ENCODE measurements at regions not wholly inside any gene's neighbourhood (a gene's known extent, or its start where the extent isn't known, plus 50 kb on each side); places are given as distances from the start of the nearest gene placed in this dataset.
"Not testable (repeated sequence)": the region's sequence is repeated elsewhere in the genome, so short reads cannot be mapped to it uniquely, and the experiment has no call there.

DNA sequence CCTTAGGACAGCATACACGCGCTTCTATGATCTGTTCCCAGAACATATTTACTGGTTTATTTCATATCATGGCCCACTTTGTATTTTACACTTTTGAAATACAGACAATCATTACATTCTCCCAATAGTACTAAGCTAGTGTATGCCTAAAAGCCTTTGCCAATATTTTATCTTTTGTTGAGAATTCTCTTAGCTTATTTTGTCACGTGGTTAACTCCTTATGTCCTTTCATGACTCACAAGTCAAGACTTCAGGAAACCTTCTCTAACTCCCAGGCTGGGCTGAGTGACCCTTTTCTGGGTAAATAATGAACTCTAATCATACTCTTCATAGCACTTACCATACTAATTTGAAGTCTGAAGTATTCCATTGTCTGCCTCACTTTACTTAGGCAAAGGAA, 444.8 kb downstream of the ZNF33B start:
- DNase-seq (ENCODE audit: low read depth in 2 of 3, low spot score in 1 of 3) = not testable (repeated sequence)

DNA sequence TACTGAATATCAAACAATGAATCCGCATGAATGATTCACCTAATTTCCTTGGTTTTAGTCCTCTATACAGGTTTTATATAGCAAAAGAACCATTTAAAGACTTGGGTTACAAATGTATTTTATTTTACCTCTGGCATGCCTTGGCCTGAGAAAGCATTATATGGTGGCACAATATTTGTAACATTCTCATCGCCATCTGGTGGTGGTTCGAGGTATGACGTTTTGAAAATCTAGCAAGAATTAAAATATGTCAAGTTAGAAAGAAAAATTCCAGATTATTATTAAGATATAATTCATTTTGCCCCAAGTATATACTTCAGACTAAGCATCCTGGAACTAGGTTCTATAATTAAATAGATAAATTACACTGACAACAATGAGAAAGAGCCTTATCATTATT, 445.9 kb downstream of the ZNF33B start:
- peak in 1 of 3 donors; percentile 36 for DNase-seq (ENCODE audit: low read depth in 2 of 3, low spot score in 1 of 3)

DNA sequence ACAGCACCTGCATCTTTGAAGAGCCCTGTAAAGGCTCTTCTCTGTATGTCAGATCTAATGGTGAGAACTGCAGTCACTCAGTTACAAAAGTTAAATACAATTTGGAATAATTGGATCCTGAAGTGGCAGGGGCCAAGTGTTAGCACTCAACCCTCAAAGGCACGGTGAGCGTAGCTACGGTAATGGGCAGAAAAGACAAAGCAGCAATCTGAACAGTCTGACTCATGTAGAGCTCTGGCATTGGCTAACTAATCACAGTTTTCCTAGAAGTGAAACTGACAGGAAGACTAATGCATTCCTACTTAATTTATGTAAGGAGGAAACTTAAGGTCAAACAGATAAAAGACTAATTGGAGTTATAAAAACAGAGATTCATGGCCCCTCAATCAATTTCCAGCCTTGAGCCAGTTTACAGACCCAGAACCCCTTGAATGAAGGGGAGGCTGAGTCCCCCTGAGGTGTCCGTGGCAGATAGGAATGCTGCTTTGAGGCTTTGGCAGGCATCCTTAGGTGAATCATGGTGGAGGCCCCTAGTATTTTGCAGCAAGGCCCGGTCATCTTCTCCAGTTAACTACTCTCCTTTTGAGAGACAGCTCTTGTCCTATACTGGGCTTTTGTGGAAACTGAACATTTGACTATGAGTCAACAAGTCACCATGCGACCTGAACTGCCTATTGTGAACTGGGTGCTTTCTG, 450.7 kb downstream of the ZNF33B start:
- not testable (repeated sequence) for DNase-seq (ENCODE audit: low read depth in 2 of 3, low spot score in 1 of 3)

DNA sequence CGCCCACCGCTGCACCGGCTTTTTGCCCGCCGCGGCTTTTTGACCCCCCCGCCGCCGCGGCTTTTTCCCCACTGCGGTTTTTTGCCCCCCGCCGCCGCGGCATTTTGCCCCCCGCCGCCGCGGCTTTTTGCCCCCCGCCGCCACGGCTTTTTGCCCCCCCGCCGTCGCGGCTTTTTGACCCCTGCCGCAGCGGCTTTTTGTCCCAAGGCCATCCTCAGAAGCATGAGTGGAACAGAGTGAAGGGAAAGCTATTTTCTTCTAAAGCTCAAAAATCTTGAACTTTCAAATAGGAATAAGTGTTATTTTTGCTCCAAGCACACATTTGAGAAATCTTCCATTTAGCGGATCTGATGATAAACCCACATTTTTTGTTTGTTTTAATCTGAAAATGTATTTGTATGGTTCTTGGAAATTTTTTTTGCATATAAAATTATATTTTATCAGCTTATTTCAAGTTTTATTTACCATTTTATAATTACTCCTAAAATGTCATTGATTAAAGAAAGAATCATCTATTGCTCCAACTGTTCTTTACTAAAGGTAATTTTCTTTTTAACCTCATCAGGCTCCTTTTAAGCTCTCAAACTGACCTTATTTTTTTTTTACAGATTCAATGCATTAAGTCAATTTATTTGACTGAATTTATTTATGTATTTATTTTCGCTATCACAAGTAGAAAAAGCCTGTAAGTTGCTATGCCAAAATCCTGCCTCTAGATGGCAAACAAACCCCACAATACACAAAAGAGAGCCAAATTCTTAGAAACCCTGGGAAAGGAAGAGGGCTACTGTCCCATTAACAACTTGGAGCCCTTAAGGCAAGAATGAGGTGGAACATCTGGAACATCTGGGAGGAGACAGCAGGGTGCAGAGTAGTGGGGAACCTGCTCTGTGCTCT, 460.3 kb downstream of the ZNF33B start:
- peak in 1 of 3 donors; percentile 13 for DNase-seq (ENCODE audit: low read depth in 2 of 3, low spot score in 1 of 3)

DNA sequence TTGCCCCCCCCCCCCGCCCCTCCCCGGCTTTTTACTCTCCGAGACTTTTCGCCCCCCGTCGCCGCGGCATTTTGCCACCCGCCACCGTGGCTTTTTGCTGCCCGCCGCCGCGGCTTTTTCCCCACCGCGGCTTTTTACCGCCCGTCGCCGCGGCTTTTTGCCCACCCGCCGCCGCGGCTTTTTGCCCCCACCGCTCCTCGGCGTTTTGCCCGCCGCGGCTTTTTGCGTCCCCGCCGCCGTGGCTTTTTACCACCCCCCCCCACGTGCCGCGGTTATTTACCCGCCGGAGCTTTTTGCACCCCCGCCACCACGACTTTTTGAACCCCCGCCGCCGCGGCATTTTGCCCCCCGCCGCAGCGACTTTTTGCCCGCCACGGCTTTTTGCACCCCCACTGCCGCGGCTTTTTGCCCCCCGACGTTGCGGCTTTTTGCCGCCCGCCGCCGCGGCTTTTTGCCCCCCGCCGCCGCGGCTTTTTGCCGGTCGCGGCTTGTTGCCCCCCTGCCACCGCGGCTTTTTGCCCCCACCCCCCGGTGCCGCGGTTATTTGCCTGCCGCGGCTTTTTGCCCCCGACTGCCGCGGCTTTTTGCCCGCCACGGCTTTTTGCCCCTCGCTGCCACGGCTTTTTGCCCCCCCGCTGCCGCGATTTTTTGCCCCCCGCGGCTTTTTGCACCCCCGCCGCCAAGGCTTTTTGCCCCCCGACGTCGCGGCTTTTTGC, 461.1 kb downstream of the ZNF33B start:
- no peak for DNase-seq (ENCODE audit: low read depth in 2 of 3, low spot score in 1 of 3)

DNA sequence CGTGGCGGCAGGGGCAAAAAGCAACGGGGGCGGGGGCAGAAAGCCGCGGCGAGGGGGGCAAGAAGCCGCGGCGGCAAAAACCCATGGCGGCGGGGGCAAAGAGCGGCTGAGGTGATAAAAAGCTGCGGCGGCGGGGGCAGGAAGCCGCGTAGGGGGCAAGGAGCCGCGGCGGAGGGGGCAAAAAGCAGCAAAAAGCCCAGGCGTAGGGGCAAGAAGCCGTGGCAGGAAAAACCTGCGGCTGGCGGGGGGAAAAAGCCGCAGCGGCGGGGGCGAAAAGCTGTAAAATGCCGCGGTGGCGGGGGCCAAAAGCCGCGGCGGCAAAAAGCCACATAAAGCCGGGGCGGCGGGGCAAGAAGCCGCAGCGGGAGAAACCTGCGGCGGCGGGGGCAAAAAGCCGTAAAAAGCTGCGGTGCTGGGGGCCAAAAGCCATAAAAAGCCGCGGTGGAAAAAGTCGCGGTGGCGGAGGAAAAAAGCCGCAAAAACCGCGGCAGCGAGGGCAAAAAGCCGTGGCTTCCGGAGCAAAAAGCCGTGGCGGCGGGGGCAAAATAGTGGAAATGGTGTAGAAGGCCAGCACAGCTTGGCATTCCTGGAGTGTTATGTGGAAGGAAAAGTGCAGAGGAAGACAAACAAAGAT, 487.8 kb downstream of the ZNF33B start:
- DNase-seq (ENCODE audit: low read depth in 2 of 3, low spot score in 1 of 3) = no peak

DNA sequence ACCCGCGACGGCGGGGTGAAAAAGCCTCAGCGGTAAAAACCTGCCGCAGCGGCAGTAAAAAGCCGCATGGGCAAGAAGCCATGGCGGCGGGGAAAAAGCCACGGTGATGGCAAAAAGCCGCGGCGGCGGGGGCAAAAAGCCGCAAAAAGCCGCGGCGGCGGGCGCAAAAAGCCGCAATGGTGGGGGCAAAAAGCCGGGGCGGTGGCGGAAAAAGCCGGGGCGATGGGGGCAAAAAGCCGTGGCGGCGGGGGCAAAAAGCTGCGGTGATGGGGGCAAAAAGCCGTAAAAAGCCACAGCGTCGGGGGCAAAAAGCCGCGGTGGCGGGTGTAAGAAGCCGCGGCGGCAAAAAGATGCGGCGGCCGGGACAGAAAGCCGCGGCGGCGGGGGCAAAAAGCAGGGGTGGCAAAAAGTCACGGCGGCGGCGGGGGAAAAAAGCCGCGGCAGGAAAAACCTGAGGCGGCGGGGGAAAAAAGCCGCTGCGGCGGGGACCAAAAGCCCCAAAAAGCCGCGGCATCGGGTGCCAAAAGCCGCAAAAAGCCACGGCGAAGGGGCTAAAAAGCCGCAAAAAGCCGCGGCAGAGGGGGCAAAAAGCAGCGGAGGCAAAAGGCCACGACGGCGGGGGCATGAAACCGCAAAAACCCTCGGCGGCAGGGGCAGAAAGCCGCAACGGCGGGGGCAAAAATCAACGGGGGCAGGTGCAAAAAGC, 488.5 kb downstream of the ZNF33B start:
- no peak for DNase-seq (ENCODE audit: low read depth in 2 of 3, low spot score in 1 of 3)

DNA sequence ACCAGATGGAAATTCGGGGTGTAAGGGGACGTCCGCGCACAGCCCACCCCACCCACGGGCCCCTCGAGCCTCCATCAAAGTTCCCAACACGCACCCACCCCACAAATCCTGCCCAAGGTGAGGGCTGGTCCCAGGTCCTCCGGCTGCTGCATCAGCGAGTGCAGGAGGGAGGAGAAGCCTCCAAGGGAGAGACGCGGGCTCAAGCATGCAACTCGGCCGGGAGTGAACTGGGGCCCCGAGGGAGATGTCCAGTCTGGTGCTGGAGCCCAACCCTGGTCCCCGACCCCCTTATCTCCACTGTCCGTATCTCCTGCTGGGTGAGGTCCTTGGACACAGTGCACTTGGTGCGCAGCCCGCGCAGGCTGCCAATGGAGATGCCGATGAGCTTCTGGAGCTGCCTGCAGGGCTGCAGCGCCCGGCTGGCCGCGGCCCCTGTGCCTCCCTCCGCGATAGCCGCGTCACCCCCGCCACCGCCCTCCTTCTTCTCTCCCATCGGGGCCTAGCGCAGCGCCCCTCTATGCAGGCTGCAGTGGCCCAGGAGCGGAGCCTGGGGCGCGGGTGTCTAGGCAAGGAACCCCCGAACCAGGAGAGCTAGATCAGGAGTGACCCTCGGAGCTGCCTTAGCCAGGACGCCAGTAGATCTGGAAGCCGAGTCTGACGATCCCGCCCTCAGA, 489.2 kb downstream of the ZNF33B start:
- DNase-seq (ENCODE audit: low read depth in 2 of 3, low spot score in 1 of 3) = no peak

DNA sequence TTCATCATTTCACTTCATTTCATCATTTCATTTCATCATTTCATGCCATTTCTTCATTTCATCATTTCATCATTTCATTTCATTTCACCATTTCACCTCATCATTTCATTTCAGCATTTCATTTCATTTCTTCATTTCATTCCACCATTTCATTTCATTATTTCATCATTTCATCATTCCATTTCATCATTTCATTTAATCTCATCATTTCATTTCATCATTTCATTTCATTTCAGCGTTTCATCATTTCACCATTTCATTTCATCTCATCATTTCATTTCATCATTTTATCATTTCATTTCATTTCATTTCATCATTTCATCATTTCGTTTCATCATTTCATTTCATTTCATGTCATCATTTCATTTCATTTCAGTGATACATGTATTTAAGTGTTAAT, 492.2 kb downstream of the ZNF33B start:
- DNase-seq (ENCODE audit: low read depth in 2 of 3, low spot score in 1 of 3) = not testable (repeated sequence)

DNA sequence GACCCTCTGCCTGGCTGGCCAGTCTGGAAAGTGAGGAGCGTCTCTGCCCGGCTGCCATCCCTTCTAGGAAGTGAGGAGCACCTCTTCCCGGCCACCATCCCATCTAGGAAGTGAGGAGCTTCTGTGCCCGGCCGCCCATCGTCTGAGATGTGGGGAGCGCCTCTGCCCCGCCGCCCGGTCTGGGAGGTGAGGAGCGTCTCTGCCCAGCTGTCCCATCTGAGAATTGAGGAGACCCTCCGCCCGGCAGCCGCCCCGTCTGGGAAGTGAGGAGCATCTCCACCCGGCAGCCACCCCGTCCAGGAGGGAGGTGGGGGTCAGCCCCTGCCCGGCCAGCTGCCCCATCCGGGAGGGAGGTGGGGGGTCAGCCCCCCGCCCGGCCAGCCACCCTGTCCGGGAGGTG, 500.3 kb downstream of the ZNF33B start:
- DNase-seq (ENCODE audit: low read depth in 2 of 3, low spot score in 1 of 3) = not testable (repeated sequence)

DNA sequence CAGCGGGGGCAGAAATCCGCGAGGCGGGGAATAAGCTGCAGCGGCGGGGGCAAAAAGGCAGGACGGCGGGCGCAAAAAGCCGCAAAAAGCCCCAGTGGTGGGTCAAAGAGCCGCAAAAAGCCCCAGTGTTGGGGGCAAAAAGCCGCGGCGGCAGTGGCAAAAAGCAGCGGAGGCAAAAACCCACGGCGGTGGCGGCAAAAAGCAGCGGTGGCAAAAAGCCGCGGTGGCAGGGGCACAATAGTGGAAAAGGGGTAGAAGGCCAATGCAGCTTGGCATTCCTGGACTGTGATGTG, 525.3 kb downstream of the ZNF33B start:
- no peak for DNase-seq (ENCODE audit: low read depth in 2 of 3, low spot score in 1 of 3)

DNA sequence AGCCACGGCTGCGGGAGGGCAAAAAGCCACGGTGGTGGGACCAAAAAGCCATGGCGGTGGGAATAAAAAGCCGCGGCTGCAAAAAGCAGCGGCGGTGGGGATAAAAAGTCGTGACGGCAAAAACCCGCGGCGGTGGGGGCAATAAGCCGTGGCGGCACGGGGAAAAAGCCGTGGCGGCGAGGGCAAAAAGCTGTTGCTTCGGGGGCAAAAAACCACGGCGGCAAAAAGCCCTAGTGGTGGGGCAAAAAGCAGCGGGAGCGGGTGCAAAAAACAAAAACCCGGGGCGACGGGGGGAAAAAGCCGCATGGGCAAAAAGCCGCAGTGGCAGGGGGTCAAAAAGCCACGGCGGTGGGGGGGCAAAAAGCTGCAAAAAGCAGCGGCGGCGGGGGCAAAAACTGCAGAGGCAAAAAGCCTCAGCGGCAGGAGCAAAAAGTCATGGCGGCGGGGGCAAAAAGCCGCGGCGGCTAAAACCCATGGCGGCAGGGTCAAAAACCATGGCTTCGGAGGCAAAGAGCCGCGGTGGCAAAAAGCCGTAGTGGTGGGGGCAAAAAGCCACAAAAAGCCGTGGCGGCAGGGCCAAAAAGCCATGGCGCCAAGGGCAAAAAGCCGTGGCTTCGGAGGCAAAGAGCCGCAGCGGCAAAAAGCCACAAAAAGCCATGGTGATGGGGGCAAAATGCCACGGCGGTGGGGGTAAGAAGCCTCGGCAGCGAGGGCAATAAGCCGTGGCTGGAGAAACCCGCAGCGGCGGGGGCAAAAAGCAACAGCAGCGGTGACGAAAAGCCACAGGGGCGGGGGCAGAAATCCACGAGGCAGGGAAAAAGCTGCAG, 525.8 kb downstream of the ZNF33B start:
- no peak for DNase-seq (ENCODE audit: low read depth in 2 of 3, low spot score in 1 of 3)

DNA sequence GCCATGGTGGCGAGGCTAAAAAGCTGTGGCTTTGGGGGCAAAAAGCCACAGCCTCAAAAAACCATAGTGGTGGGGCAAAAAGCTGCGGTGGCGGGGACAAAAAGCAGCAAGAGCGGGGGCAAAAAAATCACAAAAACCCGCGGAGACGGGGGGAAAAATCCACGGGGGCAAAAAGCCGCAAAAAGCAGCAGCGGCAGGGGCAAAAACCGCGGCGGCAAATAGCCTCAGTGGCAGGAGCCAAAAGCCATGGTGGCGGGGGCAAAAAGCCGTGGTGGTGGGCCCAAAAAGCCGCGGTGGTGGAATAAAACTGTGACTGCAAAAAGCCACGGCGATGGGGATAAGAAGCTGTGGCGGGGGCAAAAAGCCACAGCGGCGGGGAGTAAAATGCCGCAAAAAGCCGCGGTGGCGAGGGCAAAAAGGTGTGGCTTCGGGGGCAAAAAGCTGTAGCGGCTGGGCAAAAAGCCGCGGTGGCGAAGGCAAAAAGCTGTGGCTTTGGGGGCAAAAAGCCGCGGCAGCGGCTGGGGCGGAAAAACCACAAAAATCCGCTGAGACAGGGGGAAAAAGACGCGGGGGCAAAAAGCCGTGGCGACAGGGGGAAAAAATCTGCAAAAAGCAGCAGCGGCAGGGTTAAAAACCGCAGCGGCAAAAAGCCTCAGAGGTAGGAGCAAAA, 526.6 kb downstream of the ZNF33B start:
- no peak for DNase-seq (ENCODE audit: low read depth in 2 of 3, low spot score in 1 of 3)

DNA sequence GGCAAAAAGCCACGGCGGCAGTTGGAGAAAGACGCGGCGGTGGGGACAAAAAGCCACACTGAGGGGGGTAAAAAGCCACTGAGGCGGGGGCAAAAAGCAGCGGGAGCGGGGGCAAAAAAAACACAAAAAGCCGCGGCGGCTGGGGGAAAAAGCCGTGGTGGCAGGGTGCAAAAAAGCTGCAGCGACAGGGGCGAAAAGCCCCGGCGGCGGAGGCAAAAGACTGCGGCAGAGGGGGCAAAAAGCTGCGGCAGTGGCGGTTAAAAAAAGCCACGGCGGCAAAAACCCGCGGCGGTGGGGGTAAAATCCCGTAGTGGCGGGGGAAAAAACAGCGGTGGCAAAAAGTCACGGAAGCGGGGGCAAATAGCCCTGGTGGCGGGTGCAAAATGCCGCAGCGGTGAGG, 527.3 kb downstream of the ZNF33B start:
- no peak for DNase-seq (ENCODE audit: low read depth in 2 of 3, low spot score in 1 of 3)

All from stimulated activated CD4-positive, alpha-beta T cell treated with anti-CD3 and anti-CD28 coated beads, Interleukin-12 subunit alpha, Interleukin-12 subunit beta, amount 100 ng/mL, for 48 hours (primary cell).